Spleen (tissue), 7 donors: ENCODE measurements at regions not wholly inside any gene's neighbourhood (a gene's known extent, or its start where the extent isn't known, plus 50 kb on each side); places are given as distances from the start of the nearest gene placed in this dataset.

ENCODE experiments used
- CTCF ChIP-seq, 11 experiments: fragments of 200-600 bp in 7 of 11; fragments of 450-650 bp in 4 of 11; sonication (generic) in 4 of 11; IDR thresholded peaks in 8 of 11; conservative IDR thresholded peaks in 3 of 11; 1 replicate in 7 of 11; 2 replicates in 4 of 11; pipeline versions ENCODE4 v1.4.0 to v1.8.0; 2016 to 2021; ENCODE audit warnings: antibody characterized with exemption in 11 of 11, inconsistent platforms in 4 of 11, mild to moderate bottlenecking in 1 of 11
- POLR2AphosphoS5 ChIP-seq, 3 donors: sonication (generic); formaldehyde crosslinking; IDR thresholded peaks; one replicate each; pipeline ENCODE4 v1.5.1; 2017; ENCODE audit warnings: antibody characterized with exemption in 3 of 3
- donor health status: DM: no; HTN: no; CAD: no; lungs with moderate emphysema.
- donor health status: DM: no; HTN: no; CAD: no.
- donor health status: DM: no; HTN: no; CAD: no.

GRCh38 chr18:29449424-29449823, 1272.5 kb upstream of the CDH2 start:
- TF ChIP-seq CTCF (IDR thresholded peaks at IDR 0.05 in 8 of 11, conservative IDR thresholded peaks at IDR 0.05 in 3 of 11) (no peak), POLR2AphosphoS5 (IDR thresholded peaks at IDR 0.05) (no peak)
